SK-N-MC (cell line): ENCODE measurements at regions not wholly inside any gene's neighbourhood (a gene's known extent, or its start where the extent isn't known, plus 50 kb on each side); places are given as distances from the start of the nearest gene placed in this dataset.

Experiments
- DNase-seq: peaks from one replicate; pipeline ENCODE4 v3.0.0-alpha.2; 2011; ENCODE audit warnings: low read depth, low spot score
- H3K27ac ChIP-seq: fragments of 200-600 bp; sonication (generic); 2 replicates; pipeline ENCODE4 v1.5.1; 2016; ENCODE audit warnings: mixed run types
- H3K36me3 ChIP-seq: fragments of 200-600 bp; sonication (generic); 2 replicates; pipeline ENCODE4 v1.6.1; 2017; ENCODE audit warnings: antibody characterized with exemption, low read length, mixed read lengths; ENCODE audit not compliant: insufficient read depth
- H3K4me3 ChIP-seq: fragments of 200-600 bp; sonication (generic); 2 replicates; pipeline ENCODE4 v1.5.1; 2016
- H3K9ac ChIP-seq: fragments of 200-600 bp; sonication (generic); 2 replicates; pipeline ENCODE4 v1.8.0; 2017; ENCODE audit warnings: mixed run types, mixed read lengths; ENCODE audit not compliant: insufficient read length
- H3K9me3 ChIP-seq: fragments of 200-600 bp; sonication (generic); 2 replicates; pipeline ENCODE4 v1.6.1; 2017; ENCODE audit warnings: low read depth, mild to moderate bottlenecking, antibody characterized with exemption, low read length, moderate library complexity, mixed read lengths
- EZH2 ChIP-seq: fragments of 200-600 bp; sonication (generic); IDR thresholded peaks from one replicate; pipeline ENCODE4 v1.6.1; 2017; ENCODE audit warnings: antibody characterized with exemption
- FOXP2 ChIP-seq: optimal IDR thresholded peaks from 2 replicates; pipeline ENCODE3; 2011; ENCODE audit warnings: mild to moderate bottlenecking, moderate library complexity; ENCODE audit not compliant: insufficient read depth; ENCODE audit errors: extremely low read length, control extremely low read depth
- POLR2AphosphoS5 ChIP-seq: IDR thresholded peaks from 2 replicates; pipeline ENCODE4 v1.6.1; 2012; ENCODE audit warnings: mild to moderate bottlenecking, low read depth, low read length, borderline replicate concordance

DNA sequence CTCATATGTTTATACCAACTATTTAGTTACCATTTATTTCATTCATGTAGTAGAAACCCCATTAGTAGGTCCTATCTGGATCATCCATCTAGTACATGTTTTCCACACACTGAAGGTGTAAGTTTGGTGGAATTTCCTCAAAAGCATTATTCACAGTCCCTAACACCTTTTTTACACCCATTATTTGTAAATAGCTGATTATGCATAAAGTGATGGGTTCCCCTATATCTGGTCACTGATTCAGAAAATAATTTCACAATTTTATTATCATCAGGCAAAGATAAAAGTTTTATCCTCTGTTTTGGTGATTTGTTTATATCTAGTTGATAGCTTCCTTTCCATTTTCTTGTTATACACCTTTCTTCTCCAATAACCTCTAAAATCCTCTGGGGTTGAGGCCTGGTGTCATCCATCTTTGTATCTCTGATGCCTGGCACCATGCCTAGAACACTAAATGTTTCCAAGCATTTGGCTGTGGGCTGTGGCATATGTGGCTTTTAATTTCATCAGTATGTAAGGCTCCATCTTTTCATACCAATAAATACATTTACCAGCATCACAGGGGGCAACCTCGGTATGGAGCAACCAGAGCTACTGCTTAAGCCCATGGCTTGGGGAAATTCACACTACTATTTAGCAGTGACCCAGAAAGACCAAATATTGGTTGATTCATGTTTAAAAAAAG lies 1089.5 kb upstream of the LRRN3 start:
- Histone ChIP-seq H3K27ac (no peak overlapping the region), H3K9me3 (no peaks in the 10 kb centered on the region), H3K9ac (no peak overlapping the region), H3K4me3 (no peak overlapping the region), H3K36me3 (no peaks in the 10 kb centered on the region)
- TF ChIP-seq POLR2AphosphoS5 = no peak
- TF ChIP-seq EZH2 = no peak
- TF ChIP-seq FOXP2 = no peak
- DNase-seq = peak; percentile 30

DNA sequence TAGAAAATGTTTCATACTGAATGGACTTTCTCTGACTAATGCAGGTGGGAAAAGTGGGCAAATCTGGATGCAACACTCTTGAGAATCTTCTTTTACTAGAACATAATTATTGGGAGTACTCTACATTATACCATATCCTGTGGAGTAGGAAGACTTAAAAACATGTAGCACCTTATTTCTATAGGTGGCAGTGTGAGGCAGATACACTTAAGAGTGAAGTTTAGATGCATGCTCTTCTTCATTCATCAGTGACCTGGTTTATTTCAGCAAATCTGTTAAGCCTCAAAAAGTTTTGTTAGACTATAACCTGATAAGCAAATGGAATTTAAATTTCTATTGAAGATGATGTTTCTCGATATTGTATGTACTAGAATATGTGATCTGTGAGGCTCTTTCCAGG lies 1087.1 kb upstream of the LRRN3 start:
- TF ChIP-seq FOXP2 (no peak), EZH2 (no peak), POLR2AphosphoS5 (no peak)
- no peak for DNase-seq
- no peaks in the 10 kb centered on the region for H3K9me3 ChIP-seq
- no peak overlapping the region for H3K27ac ChIP-seq
- no peaks in the 10 kb centered on the region for H3K36me3 ChIP-seq
- H3K4me3 ChIP-seq = no peak overlapping the region
- H3K9ac ChIP-seq = no peak overlapping the region

DNA sequence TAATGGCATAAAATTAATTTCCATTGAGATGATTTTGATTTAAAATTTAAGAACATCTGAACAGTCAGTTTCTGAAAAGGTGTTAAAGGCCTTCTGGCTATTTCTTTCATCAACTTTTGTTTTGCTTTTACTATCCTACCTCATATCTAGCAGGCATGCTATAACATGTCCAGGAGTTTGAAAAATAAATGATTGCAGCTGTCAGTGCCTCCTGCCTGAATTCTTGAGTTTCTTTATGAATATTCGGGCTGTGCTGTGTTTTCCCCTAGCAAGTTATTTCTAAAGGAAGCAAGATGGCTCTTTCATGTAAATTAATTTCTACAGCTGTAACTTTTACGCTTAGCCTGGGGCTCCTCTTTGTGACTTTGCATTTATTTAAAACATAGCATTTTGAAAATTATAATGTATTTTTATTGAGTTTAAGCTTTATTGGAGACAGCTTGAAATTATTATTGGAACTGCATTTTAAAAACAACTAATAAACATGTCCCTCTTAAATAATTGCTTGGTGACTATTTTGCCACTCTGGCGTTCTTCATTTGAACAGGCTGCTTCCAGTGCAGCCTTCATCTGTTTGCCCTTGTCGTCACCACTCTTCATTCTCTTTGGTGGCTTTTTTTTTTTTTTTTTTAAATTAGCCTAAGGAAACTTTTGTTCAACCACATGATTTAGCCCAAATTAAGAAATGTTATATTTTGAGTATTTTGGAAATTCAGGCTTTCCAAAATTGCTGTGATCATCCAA lies 1083.4 kb upstream of the LRRN3 start:
- Histone ChIP-seq H3K27ac (peak overlapping the region; percentile 69; the same call in 1 of the 2 replicates), H3K9me3 (no peaks in the 10 kb centered on the region), H3K4me3 (peak overlapping the region; percentile 62), H3K36me3 (no peaks in the 10 kb centered on the region), H3K9ac (no peak overlapping the region)
- DNase-seq = peak; percentile 96
- peak; percentile 33; the same call in 1 of the 2 replicates for TF ChIP-seq POLR2AphosphoS5
- no peak for TF ChIP-seq EZH2

DNA sequence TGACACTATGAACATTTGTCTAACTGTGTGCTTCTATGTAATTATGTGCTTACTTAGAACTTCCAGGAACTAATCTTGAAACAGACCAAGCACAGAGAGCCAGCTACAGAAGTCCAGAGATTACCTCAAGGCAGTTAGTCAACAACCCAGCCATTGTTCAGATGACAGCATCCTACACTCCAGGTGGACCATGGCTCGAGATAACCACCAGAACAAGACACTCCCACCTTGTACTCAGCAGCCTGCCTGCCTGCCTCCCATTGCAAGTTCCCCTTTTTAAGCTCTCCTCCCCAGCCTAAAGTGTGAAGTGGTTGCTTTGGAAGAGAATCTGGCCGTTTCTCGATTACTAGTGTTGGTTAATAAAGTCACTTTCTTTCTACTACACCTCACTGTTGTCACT lies 1080.6 kb upstream of the LRRN3 start:
- Histone ChIP-seq H3K9ac (no peak overlapping the region), H3K27ac (no peak overlapping the region), H3K36me3 (no peaks in the 10 kb centered on the region), H3K9me3 (no peaks in the 10 kb centered on the region), H3K4me3 (no peak overlapping the region)
- TF ChIP-seq FOXP2 (no peak), POLR2AphosphoS5 (no peak), EZH2 (no peak)
- DNase-seq = no peak

DNA sequence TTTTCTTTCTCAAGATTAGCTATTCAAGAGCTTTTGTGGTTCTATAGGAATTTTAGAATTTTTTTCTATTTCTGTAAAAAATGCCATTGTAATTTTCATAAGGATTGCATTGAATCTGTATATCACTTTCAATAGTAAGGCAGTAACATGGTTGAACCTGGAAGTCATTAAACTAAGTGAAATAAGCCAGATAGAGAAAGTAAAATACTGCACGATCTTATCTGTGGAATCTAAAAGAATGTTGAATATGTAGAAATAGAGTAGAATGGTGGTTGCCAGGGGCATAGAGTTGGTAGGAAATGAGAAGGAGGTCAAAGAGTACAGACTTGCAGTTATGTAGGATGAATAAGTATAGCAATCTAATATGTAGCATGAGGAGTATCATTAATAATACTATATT lies 1073.5 kb upstream of the LRRN3 start:
- no peaks in the 10 kb centered on the region for H3K9me3 ChIP-seq
- no peak overlapping the region for H3K9ac ChIP-seq
- H3K4me3 ChIP-seq = no peak overlapping the region
- H3K27ac ChIP-seq = no peak overlapping the region; the same call in 1 of the 2 replicates
- no peak for TF ChIP-seq EZH2
- TF ChIP-seq POLR2AphosphoS5 = no peak
- TF ChIP-seq FOXP2 = no peak
- peak; percentile 56 for DNase-seq
- no peaks in the 10 kb centered on the region for H3K36me3 ChIP-seq

DNA sequence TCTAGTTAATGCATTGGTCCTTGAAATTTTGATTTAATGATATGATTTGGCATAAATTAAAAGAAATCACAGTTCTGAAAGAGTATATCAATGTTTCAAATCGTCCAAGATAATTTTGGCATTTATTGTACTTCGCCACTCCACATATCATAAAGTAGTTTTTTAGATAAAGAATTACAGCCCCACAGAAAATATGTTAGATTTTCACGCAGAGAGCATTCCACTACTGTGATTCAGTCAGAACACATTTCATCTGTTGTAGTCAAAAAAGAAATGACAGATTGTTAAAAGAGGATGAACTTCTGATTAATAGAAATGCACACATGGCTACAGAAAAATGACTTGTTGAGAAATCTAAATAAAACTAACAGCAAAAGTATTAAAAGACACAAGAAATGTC lies 1063.5 kb upstream of the LRRN3 start:
- no peak overlapping the region for H3K9ac ChIP-seq
- TF ChIP-seq EZH2 (no peak), FOXP2 (no peak), POLR2AphosphoS5 (no peak)
- H3K36me3 ChIP-seq = no peaks in the 10 kb centered on the region
- H3K9me3 ChIP-seq = no peaks in the 10 kb centered on the region
- no peak for DNase-seq
- no peak overlapping the region for H3K4me3 ChIP-seq
- no peak overlapping the region for H3K27ac ChIP-seq

DNA sequence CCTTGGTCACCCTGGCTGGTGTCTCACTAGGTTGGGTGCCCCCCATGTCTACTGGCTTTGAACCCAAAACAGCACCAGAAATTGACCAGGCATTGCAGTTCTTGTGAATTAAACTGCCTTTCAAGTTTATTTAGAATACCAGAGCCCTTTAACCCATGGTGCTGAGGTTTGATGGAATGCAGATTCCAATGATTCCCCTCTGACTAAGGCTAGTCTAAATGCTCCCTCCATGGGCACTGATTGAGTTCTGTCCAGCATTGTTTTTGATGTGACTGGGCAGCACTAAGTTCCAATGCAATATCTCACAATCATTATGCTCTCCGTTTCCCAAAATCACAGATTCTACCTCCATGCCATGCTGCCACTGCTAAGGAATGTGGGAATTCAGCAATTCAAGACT lies 1047.4 kb upstream of the LRRN3 start:
- H3K9ac ChIP-seq = no peak overlapping the region
- H3K9me3 ChIP-seq = no peaks in the 10 kb centered on the region
- no peaks in the 10 kb centered on the region; the same call in 1 of the 2 replicates for H3K36me3 ChIP-seq
- TF ChIP-seq POLR2AphosphoS5 (no peak), FOXP2 (no peak), EZH2 (no peak)
- no peak overlapping the region for H3K27ac ChIP-seq
- DNase-seq = no peak
- no peak overlapping the region for H3K4me3 ChIP-seq

DNA sequence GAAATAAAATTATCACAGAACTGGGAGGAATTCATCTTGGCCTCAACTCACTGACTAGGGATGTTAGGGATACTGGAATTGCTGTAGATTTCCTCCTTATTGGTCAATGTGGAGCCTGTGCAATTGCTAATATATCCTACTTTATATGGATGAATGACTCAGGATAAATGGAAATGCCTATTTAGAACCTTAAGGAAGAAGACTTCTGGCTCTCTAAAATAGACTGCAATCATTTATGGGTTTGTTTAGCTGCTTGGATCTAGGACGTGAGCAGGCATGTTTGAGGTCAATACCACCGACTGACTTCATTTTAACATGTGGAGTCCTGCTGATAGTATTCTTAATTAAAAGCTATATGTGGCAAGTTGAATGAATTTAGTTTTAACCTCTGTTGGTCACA lies 1040.1 kb upstream of the LRRN3 start:
- peak overlapping the region; percentile 74 for H3K27ac ChIP-seq
- H3K9me3 ChIP-seq = no peaks in the 10 kb centered on the region
- no peak overlapping the region for H3K4me3 ChIP-seq
- TF ChIP-seq EZH2 = no peak
- TF ChIP-seq POLR2AphosphoS5 = no peak
- no peak for TF ChIP-seq FOXP2
- H3K36me3 ChIP-seq = no peaks in the 10 kb centered on the region
- no peak for DNase-seq
- no peak overlapping the region for H3K9ac ChIP-seq
